Cardiac muscle cell (in vitro differentiated cells and primary cell): ENCODE measurements at regions not wholly inside any gene's neighbourhood (a gene's known extent, or its start where the extent isn't known, plus 50 kb on each side); places are given as distances from the start of the nearest gene placed in this dataset.
A peak's percentile ranks its signal among the peaks of the same experiment; 100 is the strongest.

ENCODE experiments used
- DNase-seq, 2 donors: peaks; one replicate each; pipeline versions ENCODE4 v3.0.0 to v3.0.0-alpha.2; 2010 to 2017; ENCODE audit warnings: low read depth in 1 of 2, low spot score in 1 of 2
- H3K27ac ChIP-seq: fragments of 200-600 bp; sonication (generic); 2 replicates; pipeline ENCODE4 v1.5.1; 2016
- H3K27me3 ChIP-seq: fragments of 200-600 bp; sonication (generic); 2 replicates; pipeline ENCODE4 v1.6.0; 2016; ENCODE audit warnings: control low read depth
- H3K36me3 ChIP-seq: fragments of 200-600 bp; sonication (generic); 2 replicates; pipeline ENCODE4 v1.5.1; 2016; ENCODE audit warnings: control low read depth
- H3K4me1 ChIP-seq: fragments of 200-600 bp; sonication (generic); 2 replicates; pipeline ENCODE4 v1.8.1; 2017; ENCODE audit warnings: low read depth, mild to moderate bottlenecking, mixed run types
- H3K4me3 ChIP-seq: fragments of 200-600 bp; sonication (generic); 2 replicates; pipeline ENCODE4 v1.5.1; 2016; ENCODE audit warnings: mild to moderate bottlenecking
- H3K9me3 ChIP-seq: fragments of 200-600 bp; sonication (generic); 2 replicates; pipeline ENCODE4 v1.5.1; 2017; ENCODE audit warnings: low read depth, mild to moderate bottlenecking, control low read depth
- TF ChIP-seq, protein P1 (sequence below): IDR thresholded peaks from 2 replicates; pipeline ENCODE4 v1.5.1; 2012; ENCODE audit warnings: low read depth, mild to moderate bottlenecking, low read length

GRCh38 chr11:104488561-104488960 lies 324.6 kb upstream of the PDGFD start:
- TF ChIP-seq, protein P1, sequence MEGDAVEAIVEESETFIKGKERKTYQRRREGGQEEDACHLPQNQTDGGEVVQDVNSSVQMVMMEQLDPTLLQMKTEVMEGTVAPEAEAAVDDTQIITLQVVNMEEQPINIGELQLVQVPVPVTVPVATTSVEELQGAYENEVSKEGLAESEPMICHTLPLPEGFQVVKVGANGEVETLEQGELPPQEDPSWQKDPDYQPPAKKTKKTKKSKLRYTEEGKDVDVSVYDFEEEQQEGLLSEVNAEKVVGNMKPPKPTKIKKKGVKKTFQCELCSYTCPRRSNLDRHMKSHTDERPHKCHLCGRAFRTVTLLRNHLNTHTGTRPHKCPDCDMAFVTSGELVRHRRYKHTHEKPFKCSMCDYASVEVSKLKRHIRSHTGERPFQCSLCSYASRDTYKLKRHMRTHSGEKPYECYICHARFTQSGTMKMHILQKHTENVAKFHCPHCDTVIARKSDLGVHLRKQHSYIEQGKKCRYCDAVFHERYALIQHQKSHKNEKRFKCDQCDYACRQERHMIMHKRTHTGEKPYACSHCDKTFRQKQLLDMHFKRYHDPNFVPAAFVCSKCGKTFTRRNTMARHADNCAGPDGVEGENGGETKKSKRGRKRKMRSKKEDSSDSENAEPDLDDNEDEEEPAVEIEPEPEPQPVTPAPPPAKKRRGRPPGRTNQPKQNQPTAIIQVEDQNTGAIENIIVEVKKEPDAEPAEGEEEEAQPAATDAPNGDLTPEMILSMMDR, result no peak
- H3K9me3 ChIP-seq, result peaks cover 7% of the 10 kb centered on the region
- H3K36me3 ChIP-seq, result no peaks in the 10 kb centered on the region
- DNase-seq, result no peak
- H3K4me1 ChIP-seq, result peaks cover 11% of the 10 kb centered on the region
- no peak overlapping the region for H3K4me3 ChIP-seq
- no peak overlapping the region for H3K27ac ChIP-seq
- no peaks in the 10 kb centered on the region for H3K27me3 ChIP-seq

DNA sequence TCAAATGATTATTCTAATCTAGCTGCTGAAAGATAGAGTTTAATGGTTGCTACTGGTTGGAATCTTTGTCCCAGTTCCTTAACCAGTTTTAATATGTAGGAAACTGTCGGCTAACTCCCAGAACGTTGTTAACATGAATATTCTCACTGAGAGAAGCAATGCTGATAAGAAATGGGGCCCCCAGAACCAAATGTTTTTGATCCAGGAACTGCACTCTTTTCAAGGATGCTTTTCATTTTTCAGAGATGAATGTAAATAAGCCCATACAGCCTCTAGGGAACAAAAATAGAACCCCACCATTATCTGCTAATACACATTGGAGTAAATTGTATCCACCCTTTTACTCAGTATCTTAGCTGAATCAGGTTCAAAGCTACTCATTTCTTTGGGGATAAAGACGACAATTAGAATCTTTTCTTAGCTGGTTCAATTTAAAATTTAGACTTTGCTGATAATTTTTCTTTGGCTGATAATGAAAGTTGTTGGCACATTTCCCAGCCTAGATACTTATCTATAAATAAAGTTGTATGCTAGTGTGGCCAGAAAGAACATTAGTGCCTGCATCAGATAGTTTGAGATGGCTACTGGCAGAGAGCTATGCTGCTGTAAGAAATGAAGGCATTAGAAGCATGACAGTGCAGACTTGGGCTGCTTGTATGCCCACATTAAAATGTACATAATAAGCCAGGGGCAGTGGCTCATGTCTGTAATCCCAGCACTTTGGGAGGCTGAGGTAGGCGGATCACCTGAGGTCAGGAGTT lies 323.3 kb upstream of the PDGFD start:
- Histone ChIP-seq H3K9me3 (peaks cover 7% of the 10 kb centered on the region), H3K4me3 (no peak overlapping the region), H3K36me3 (no peaks in the 10 kb centered on the region), H3K27me3 (no peaks in the 10 kb centered on the region), H3K27ac (no peak overlapping the region), H3K4me1 (peaks cover 11% of the 10 kb centered on the region)
- TF ChIP-seq, protein P1, result no peak
- DNase-seq, result peak in 1 of 2 donors; percentile 44

DNA sequence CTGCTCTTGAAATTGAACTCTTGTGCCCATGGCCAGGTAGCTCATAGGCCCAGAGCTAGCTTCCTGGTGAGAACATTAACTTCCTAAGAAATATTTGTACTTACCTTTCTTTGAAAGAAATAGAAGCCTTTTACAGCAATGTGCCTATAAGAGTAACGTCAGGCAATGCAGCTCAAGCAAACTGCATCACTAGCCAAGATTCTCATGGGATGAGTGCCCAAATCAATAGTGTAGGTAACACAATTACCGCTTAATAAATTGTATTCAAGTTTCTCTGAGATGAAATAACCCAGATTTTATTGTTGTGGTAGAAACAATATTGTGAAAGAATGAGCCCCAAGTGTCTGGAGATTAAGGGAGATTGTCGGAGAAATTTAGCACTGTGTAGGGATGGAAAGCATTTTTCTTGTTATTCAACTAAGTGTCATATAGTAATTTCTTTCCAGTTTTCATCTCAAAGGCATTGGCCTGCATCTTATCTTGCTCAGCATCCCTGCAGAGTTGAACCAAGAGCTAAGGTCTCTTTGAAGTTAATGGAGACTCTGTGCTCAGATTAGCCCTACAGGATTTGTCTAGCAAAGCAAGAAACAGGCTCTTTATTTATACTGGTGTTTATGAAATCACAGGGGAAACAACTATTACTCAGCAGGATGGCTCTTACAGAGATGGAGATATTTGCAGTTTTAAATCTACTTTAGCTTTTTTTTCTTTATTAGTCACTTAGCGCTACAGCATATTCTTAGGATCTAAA lies 321.0 kb upstream of the PDGFD start:
- Histone ChIP-seq H3K4me3 (no peak overlapping the region), H3K4me1 (peaks cover 11% of the 10 kb centered on the region), H3K27ac (no peak overlapping the region), H3K9me3 (peaks cover 2% of the 10 kb centered on the region), H3K36me3 (no peaks in the 10 kb centered on the region), H3K27me3 (no peaks in the 10 kb centered on the region)
- TF ChIP-seq, protein P1, result no peak
- no peak for DNase-seq

- Histone ChIP-seq H3K36me3 (no peaks in the 10 kb centered on the region), H3K27ac (no peak overlapping the region), H3K9me3 (no peaks in the 10 kb centered on the region), H3K27me3 (no peaks in the 10 kb centered on the region), H3K4me1 (no peaks in the 10 kb centered on the region), H3K4me3 (no peak overlapping the region)
- DNase-seq, result no peak
- TF ChIP-seq, protein P1, result no peak
These were observed 313.0 kb upstream of the PDGFD start for GRCh38 chr11:104476898-104477297.

- no peak overlapping the region for H3K27ac ChIP-seq
- TF ChIP-seq, protein P1, result no peak
- H3K27me3 ChIP-seq, result no peaks in the 10 kb centered on the region
- no peaks in the 10 kb centered on the region for H3K36me3 ChIP-seq
- H3K4me3 ChIP-seq, result no peak overlapping the region
- no peaks in the 10 kb centered on the region for H3K4me1 ChIP-seq
- DNase-seq, result peak in 1 of 2 donors; percentile 33
- no peaks in the 10 kb centered on the region for H3K9me3 ChIP-seq
These were observed 312.5 kb upstream of the PDGFD start for GRCh38 chr11:104476454-104476853.
